Esophagus mucosa (tissue), 1 donor: ENCODE measurements at regions not wholly inside any gene's neighbourhood (a gene's known extent, or its start where the extent isn't known, plus 50 kb on each side); places are given as distances from the start of the nearest gene placed in this dataset.
A peak's percentile ranks its signal among the peaks of the same experiment; 100 is the strongest.
"Not testable (repeated sequence)": the region's sequence is repeated elsewhere in the genome, so short reads cannot be mapped to it uniquely, and the experiment has no call there.

Experiments used
- ATAC-seq: fragments of 200-7000 bp; cut with Tn5 transposase; one replicate; pipeline ENCODE4 v1.9.1; 2020
- donor health status: DM: yes; HTN: yes; CAD: no.

GRCh38 chr12:34097213-34097612 is 74.9 kb downstream of the ALG10 start:
- ATAC-seq, result no peak

- ATAC-seq, result no peak
These were observed 83.2 kb downstream of the ALG10 start for GRCh38 chr12:34105392-34105933.

- peak; percentile 22 for ATAC-seq
These were observed 83.9 kb downstream of the ALG10 start for GRCh38 chr12:34106172-34106571.

- no peak for ATAC-seq
These were observed 84.7 kb downstream of the ALG10 start for GRCh38 chr12:34107016-34107415.

- ATAC-seq, result peak; percentile 22
These were observed 85.6 kb downstream of the ALG10 start for GRCh38 chr12:34107781-34108404.

GRCh38 chr12:34108405-34108803 is 86.1 kb downstream of the ALG10 start:
- peak; percentile 17 for ATAC-seq

- ATAC-seq, result no peak
These were observed 86.7 kb downstream of the ALG10 start for GRCh38 chr12:34108967-34109366.

GRCh38 chr12:34109390-34109789 is 87.1 kb downstream of the ALG10 start:
- no peak for ATAC-seq

GRCh38 chr12:34109909-34110531 is 87.7 kb downstream of the ALG10 start:
- ATAC-seq, result not testable (repeated sequence)

- no peak for ATAC-seq
These were observed 97.1 kb downstream of the ALG10 start for GRCh38 chr12:34119366-34119765.

GRCh38 chr12:34121360-34121759 is 99.1 kb downstream of the ALG10 start:
- no peak for ATAC-seq

- not testable (repeated sequence) for ATAC-seq
These were observed 100.8 kb downstream of the ALG10 start for GRCh38 chr12:34123092-34123491.

GRCh38 chr12:34124608-34125007 is 102.3 kb downstream of the ALG10 start:
- no peak for ATAC-seq

- ATAC-seq, result peak; percentile 8
These were observed 103.9 kb downstream of the ALG10 start for GRCh38 chr12:34126239-34126641.

- ATAC-seq, result no peak
These were observed 104.5 kb downstream of the ALG10 start for GRCh38 chr12:34126805-34127204.

GRCh38 chr12:34127379-34127778 is 105.1 kb downstream of the ALG10 start:
- not testable (repeated sequence) for ATAC-seq

- ATAC-seq, result no peak
These were observed 120.1 kb downstream of the ALG10 start for GRCh38 chr12:34142430-34142829.

- no peak for ATAC-seq
These were observed 128.7 kb downstream of the ALG10 start for GRCh38 chr12:34151019-34151418.

GRCh38 chr12:34163443-34163842 is 141.1 kb downstream of the ALG10 start:
- ATAC-seq, result no peak

GRCh38 chr12:34166427-34167060 is 144.2 kb downstream of the ALG10 start:
- ATAC-seq, result no peak

- ATAC-seq, result not testable (repeated sequence)
These were observed 146.2 kb downstream of the ALG10 start for GRCh38 chr12:34168507-34168906.

GRCh38 chr12:34186492-34186891 is 164.2 kb downstream of the ALG10 start:
- no peak for ATAC-seq

GRCh38 chr12:34188974-34189373 is 166.7 kb downstream of the ALG10 start:
- no peak for ATAC-seq

GRCh38 chr12:34190054-34190453 is 167.8 kb downstream of the ALG10 start:
- no peak for ATAC-seq
